ENCODE measurements at regions not wholly inside any gene's neighbourhood (a gene's known extent, or its start where the extent isn't known, plus 50 kb on each side); places are given as distances from the start of the nearest gene placed in this dataset.

DNA sequence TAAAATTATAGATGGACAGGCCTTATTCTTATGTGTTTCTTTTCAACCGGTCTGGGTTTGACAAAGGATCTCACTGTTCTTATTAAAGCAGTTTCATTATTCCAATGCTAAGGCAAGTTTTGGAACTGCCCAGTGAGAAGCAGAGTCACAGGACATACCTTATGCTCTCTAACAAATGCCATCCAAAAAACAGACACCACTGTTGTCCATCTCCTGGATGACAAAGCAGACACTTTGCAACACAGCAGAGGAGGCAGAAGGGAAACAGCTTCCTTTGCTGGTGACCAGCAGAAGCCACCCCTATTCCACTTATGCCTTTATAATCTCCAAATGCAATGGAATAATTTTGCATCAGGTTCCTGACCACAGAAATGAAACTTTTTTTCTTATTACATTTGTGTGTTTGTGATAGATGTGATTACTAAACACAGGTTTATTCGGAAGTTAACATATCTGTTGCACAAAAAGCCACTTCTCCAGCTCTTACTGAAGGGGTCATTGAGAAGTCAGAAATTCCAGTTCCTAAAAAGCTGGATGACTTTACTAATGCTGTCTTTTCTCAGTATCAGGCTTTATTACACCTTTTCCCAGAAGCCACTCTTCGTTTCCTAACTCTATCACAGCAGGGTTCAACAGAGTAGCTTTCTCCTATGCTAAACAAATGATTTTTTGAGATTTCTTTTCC is 115.6 kb downstream of the BTG1 start:
- no peak for DNase-seq

- no peak for DNase-seq
Observed at GRCh38 chr12:92029136-92029535, 116.5 kb downstream of the BTG1 start.

DNA sequence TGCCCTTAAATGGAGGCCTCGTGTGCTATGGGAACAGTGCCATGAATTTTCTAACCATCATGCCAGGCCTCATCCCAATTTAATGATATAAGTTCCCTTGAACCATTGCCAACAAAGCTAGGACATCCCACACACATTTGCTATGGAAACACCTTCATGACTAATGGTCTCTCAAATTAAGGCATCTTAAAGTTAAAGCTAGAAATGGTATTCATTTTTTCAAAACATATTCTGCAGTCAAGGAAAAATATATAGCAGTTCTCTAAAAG is 117.3 kb downstream of the BTG1 start:
- DNase-seq = no peak

GRCh38 chr12:92027701-92028440 is 117.8 kb downstream of the BTG1 start:
- DNase-seq = no peak

DNA sequence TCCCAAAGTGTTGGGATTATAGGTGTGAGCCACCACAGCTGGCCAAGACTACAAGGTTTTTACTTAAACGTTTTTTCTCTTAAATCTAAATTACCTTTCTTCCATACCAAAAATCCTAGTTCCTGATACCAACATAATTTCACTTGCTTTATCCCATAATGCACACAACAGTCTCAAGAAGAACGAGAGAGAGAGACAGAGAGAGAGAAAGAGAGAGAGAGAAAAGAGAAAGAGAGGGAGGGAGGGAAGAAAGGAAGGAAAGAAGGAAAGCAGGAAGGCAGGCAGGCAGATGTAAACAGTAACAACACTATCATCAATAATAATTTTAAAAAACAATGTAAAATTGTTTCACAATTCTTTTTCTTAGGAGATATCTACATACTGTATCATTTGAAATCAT is 118.4 kb downstream of the BTG1 start:
- no peak for DNase-seq

GRCh38 chr12:92025462-92026207 is 120.0 kb downstream of the BTG1 start:
- no peak for DNase-seq

DNA sequence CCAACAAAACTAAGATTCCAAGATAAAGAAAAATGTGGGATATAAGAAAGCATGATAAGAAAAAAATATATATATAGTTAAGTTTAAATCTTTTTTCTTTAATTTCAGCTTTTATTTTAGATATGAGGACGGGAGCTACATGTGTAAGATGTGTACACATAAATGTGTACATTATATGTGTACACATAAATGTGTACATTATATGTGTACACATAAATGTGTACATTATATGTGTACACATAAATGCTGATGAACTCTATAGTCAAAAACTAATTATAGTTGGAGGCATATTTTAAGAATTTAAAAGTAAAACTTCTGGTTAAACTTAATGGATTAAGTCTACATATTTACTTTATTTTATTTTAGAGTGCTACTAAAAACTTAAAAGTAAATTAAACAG is 123.6 kb downstream of the BTG1 start:
- DNase-seq = no peak

DNA sequence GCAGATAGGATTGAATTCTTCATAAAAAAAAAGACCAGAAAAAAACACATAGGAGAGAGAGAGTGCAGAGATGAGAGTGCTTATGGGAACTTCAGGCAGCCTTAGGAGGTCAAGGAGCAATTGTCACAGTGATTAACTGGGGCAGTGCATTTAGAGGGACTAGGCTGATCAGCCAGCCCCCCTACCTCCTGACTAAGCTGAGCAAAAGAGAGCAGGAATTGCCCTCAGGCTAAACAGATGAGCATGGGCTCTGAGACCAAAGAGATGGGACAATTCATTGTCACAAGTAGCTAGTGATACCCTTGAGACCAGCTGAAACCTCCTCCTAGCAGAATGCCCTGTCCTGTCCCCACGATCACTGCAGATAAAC is 124.0 kb downstream of the BTG1 start:
- peak; percentile 87 for DNase-seq

GRCh38 chr12:92020983-92021665 is 124.5 kb downstream of the BTG1 start:
- peak; percentile 24 for DNase-seq

GRCh38 chr12:92019491-92020277 is 126.0 kb downstream of the BTG1 start:
- no peak for DNase-seq

DNA sequence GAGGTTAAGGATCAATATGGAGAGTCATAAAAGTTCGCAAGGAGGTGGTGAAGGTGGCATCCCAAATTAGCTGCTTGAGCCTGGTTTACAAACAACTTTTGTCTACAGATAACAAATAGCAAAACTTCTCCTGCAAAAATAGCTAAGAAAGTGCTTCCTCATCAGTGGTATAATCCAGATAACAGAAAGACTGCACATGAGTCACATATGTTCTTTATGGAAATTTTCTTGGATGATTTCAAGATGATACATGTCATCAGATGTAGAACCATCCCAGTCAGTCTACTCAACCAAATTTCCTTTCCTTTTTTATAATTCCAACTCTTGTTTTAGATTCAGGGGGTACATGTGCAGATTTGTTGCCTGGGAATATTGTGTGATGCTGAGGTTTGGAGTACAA is 133.0 kb downstream of the BTG1 start:
- no peak for DNase-seq

DNA sequence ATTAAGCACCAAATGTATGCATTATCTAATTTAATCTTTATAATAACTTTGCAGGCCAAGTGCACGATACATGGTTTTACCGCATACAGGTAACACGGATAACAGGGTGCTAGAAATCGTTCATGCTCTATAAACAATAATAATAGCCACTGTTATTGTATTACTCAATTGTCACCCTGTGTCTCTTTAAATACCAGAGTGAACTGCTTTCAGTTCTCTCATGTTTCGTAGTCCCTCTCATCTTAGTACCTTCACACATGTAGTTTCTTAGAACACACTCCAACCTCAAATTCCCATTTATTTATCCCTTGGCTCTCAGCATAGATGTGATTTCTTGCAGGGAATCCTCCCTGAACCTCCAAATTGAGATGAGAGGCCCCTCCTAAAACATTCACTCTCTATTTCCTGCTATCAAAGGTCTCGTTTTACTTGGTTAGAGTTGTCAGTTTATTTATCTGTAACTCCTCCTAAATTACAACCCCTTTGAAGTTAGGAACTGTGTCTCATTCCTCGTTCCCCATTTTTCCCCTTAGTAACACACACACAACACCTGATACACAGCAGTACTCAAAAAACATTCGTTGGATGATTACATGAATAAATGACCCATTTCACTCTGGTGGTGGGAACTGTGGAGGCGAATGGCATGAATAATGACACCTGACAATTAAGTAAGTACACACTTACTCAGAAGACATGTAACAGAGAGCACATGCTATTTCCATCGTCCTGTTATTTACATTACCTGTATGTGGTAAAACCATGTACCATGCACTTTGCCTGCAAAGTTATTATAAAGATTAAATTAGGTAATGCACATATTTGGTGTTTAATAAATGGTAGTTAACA is 134.6 kb downstream of the BTG1 start:
- DNase-seq = no peak

DNA sequence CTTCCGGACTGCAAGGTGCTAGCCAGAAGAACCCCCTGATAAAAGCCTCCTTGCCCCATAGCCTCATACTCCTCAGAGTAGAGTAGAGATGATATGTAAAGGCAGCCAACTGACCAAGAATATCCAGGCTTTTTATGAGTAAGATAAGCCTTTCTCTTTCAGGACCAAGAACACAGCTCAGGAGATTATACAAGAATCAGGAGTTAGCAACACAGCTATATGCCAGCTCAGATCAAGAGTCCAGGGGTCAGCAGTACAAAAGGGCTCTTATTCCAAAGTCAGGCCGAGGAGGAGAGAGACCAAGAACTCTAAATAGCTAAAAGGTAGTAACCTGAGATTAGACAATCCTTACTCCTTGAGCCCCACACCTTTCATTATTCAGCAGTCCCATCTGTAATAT is 135.3 kb downstream of the BTG1 start:
- no peak for DNase-seq

- no peak for DNase-seq
Observed at GRCh38 chr12:92008345-92008744, 137.3 kb downstream of the BTG1 start.

GRCh38 chr12:92007787-92008186 is 137.9 kb downstream of the BTG1 start:
- no peak for DNase-seq

DNA sequence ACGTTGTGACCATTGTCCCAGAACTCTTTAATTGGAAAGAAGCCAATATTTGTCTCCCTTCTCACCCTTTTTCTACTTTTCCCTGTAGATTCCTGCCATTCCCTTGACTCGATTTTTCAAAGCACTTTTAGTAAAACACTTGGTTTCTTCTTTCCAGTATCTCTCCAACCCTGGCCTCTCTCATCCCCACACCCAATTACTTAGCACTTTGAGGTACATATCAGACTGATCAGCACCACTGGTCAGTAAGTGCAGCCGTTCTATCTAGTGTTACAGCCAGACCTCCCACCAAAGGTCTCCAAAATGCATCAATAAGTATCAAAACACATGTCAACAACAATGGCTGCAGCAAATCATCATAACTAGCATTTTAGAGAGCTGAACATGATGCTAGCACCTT is 141.9 kb downstream of the BTG1 start:
- no peak for DNase-seq

DNA sequence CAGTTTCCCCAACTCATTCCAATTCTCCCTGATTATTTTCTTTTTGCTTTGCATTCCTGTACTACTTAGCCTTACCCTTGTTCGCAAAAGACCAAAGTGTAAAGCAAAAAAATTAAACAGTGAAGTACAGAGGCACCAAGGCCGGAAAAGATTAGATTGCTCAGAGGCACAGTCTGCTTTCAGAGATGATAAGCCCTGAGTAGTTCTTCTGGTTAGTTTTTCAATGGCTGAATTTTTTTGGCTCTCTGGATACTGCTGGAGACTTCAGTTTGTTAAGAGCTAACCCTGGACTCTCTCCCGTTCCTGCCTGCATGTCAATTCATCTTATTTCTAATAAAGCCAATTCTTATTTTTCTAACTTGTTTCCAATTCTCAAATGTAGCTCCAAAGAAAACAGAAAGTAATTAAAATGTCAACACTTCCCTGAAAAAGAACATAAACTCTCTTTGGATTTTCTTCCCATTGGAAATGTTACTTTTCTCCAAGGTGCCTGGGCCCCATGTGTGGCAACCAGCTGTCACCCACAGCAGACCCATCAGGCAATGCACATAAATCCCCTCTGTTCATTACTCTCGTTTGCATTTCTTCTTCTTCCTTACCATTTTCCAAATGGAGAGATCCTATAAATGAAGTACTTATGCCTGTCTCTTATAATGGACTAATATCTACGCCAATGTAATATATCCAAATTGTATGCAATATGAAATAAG is 142.8 kb downstream of the BTG1 start:
- no peak for DNase-seq

- no peak for DNase-seq
Observed at GRCh38 chr12:92002195-92002649, 143.4 kb downstream of the BTG1 start.

- no peak for DNase-seq
Observed at GRCh38 chr12:92000597-92000996, 145.0 kb downstream of the BTG1 start.

GRCh38 chr12:91999823-92000222 is 145.8 kb downstream of the BTG1 start:
- DNase-seq = no peak

GRCh38 chr12:91998316-91998715 is 147.3 kb downstream of the BTG1 start:
- DNase-seq = no peak
